Caco-2 (cell line): ENCODE measurements at regions not wholly inside any gene's neighbourhood (a gene's known extent, or its start where the extent isn't known, plus 50 kb on each side); places are given as distances from the start of the nearest gene placed in this dataset.

ENCODE experiments used
- BruUV-seq: library from RNA; stranded (reverse); fragments of 400-500 nt; replicated peaks from 2 replicates; lab custom pipeline; 2021; lab: Mats Ljungman, UMichigan
- CTCF ChIA-PET: fragments of 300-600 bp; sonication (Branson Sonifier 250); formaldehyde crosslinking; loops from one replicate; lab custom pipeline; 2022; ENCODE audit warnings: antibody characterized with exemption; lab: Charles Lee
- POLR2A ChIA-PET: fragments of 300-600 bp; sonication (Branson Sonifier 250); formaldehyde crosslinking; loops from one replicate; lab custom pipeline; 2022; ENCODE audit warnings: antibody characterized with exemption; lab: Charles Lee
- DNase-seq, 2 experiments: peaks; one replicate each; pipeline versions ENCODE4 v3.0.0 to v3.0.0-alpha.2; 2020 to 2022
- H3K27me3 ChIP-seq: replicated peaks from 2 replicates; pipeline ENCODE4 v1.6.0; 2011; ENCODE audit warnings: low read length; ENCODE audit not compliant: control insufficient read depth, insufficient read depth
- H3K36me3 ChIP-seq: 2 replicates; pipeline ENCODE4 v1.5.1; 2011; ENCODE audit warnings: low read length; ENCODE audit not compliant: control insufficient read depth, insufficient read depth
- H3K4me1 ChIP-seq: fragments of 250-450 bp; sonication (Bioruptor Pico); 2 replicates; pipeline ENCODE4 v1.5.1; 2020; ENCODE audit warnings: mild to moderate bottlenecking
- H3K4me3 ChIP-seq: 2 replicates; pipeline ENCODE4 v1.5.1; 2011; ENCODE audit warnings: low read depth, mild to moderate bottlenecking, control low read depth, low read length
- H3K9me3 ChIP-seq: fragments of 250-450 bp; sonication (Bioruptor Pico); 2 replicates; pipeline ENCODE4 v1.5.1; 2020; ENCODE audit warnings: mild to moderate bottlenecking, moderate library complexity
- H3K27ac Mint-ChIP-seq: one replicate; pipeline ENCODE4 v1.8.0; 2022; ENCODE audit warnings: mixed read lengths; ENCODE audit not compliant: unreplicated experiment
- H3K27me3 Mint-ChIP-seq: one replicate; pipeline ENCODE4 v1.8.0; 2022; ENCODE audit warnings: mixed read lengths; ENCODE audit not compliant: insufficient read depth, unreplicated experiment
- H3K36me3 Mint-ChIP-seq: one replicate; pipeline ENCODE4 v1.8.0; 2022; ENCODE audit warnings: mild to moderate bottlenecking, mixed read lengths; ENCODE audit not compliant: insufficient read depth, unreplicated experiment
- H3K4me1 Mint-ChIP-seq: one replicate; pipeline ENCODE4 v1.8.0; 2022; ENCODE audit warnings: low read depth, mixed read lengths; ENCODE audit not compliant: unreplicated experiment
- H3K4me3 Mint-ChIP-seq: one replicate; pipeline ENCODE4 v1.8.0; 2022; ENCODE audit warnings: mild to moderate bottlenecking, moderate library complexity, mixed read lengths; ENCODE audit not compliant: unreplicated experiment
- H3K9me3 Mint-ChIP-seq: one replicate; pipeline ENCODE4 v1.8.0; 2022; ENCODE audit warnings: mixed read lengths; ENCODE audit not compliant: unreplicated experiment
- CTCF ChIP-seq, 2 experiments: fragments of 200-600 bp in 1 of 2; IDR thresholded peaks; 1 replicate in 1 of 2; 2 replicates in 1 of 2; pipeline versions ENCODE4 v1.5.1 to v1.8.0; 2011 to 2022; ENCODE audit warnings: antibody characterized with exemption in 1 of 2, control low read depth in 1 of 2, inconsistent platforms in 1 of 2, low read depth in 1 of 2, low read length in 1 of 2, mild to moderate bottlenecking in 1 of 2, moderate library complexity in 1 of 2; ENCODE audit not compliant: insufficient read depth in 1 of 2, severe bottlenecking in 1 of 2, unreplicated experiment in 1 of 2
- intact Hi-C: fragments of 100-400 bp; cut with micrococcal nuclease; formaldehyde crosslinking; loops from one replicate; pipeline ENCODE4 v1.10.0; 2022; ENCODE audit not compliant: unreplicated experiment

- Histone ChIP-seq H3K4me3 (no peak overlapping the region), H3K27me3 (no peaks in the 10 kb centered on the region), H3K4me1 (no peaks in the 10 kb centered on the region), H3K36me3 (no peaks in the 10 kb centered on the region), H3K9me3 (no peaks in the 10 kb centered on the region)
- H3K4me1 Mint-ChIP-seq, result no peaks in the 10 kb centered on the region
- no peak overlapping the region for H3K4me3 Mint-ChIP-seq
- H3K9me3 Mint-ChIP-seq, result no peaks in the 10 kb centered on the region
- ChIA-PET POLR2A (no interaction called here), CTCF (no interaction called here)
- H3K27ac Mint-ChIP-seq, result no peak overlapping the region
- no peak for DNase-seq
- H3K36me3 Mint-ChIP-seq, result no peaks in the 10 kb centered on the region
- H3K27me3 Mint-ChIP-seq, result peaks cover 9% of the 10 kb centered on the region
- intact Hi-C loops, result loop anchor here (5.0 kb wide), 1 partner anchor 146 kb away; no protein-coding TSS in a partner anchor
- no TSS peak for BruUV-seq
- TF ChIP-seq CTCF (IDR thresholded peaks at IDR 0.05; ENCODE audit: insufficient read depth in 1 of 2, low read depth in 1 of 2, low read length in 1 of 2, severe bottlenecking in 1 of 2, unreplicated experiment in 1 of 2), result no peak
Observed at GRCh38 chr2:53568469-53568868, 199.1 kb upstream of the CHAC2 start.

DNA sequence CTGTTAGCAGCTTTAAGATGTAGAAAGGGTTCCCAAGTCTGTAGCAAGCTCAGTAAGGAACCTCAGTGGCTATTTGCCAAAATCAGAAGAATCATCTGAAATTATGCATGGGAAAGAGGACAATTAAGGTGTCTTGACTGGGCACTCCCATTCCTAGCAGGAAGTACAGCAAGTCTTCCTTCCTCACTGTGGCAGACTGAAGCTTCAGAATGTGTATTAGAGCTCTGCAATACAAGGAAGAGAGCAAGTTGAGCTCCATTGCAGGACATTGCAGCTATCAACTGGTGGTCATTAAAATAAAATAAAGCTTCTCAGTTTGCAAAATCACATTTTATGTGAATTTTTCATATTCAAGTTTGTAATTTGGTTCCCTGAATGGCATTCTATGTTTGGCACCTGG, 200.5 kb upstream of the CHAC2 start:
- TF ChIP-seq CTCF (IDR thresholded peaks at IDR 0.05; ENCODE audit: insufficient read depth in 1 of 2, low read depth in 1 of 2, low read length in 1 of 2, severe bottlenecking in 1 of 2, unreplicated experiment in 1 of 2), result no peak
- H3K27me3 ChIP-seq, result no peaks in the 10 kb centered on the region
- CTCF ChIA-PET, result no interaction called here
- DNase-seq, result no peak
- no peaks in the 10 kb centered on the region for H3K4me1 ChIP-seq
- POLR2A ChIA-PET, result no interaction called here
- no peak overlapping the region for H3K4me3 ChIP-seq
- peaks cover 9% of the 10 kb centered on the region for H3K27me3 Mint-ChIP-seq
- H3K4me3 Mint-ChIP-seq, result no peak overlapping the region
- no peaks in the 10 kb centered on the region for H3K4me1 Mint-ChIP-seq
- H3K9me3 ChIP-seq, result no peaks in the 10 kb centered on the region
- no TSS peak for BruUV-seq
- no peak overlapping the region for H3K27ac Mint-ChIP-seq
- H3K36me3 Mint-ChIP-seq, result no peaks in the 10 kb centered on the region
- no peaks in the 10 kb centered on the region for H3K36me3 ChIP-seq
- H3K9me3 Mint-ChIP-seq, result no peaks in the 10 kb centered on the region
- intact Hi-C loops, result loop anchor here (5.0 kb wide), 1 partner anchor 145 kb away; no protein-coding TSS in a partner anchor

DNA sequence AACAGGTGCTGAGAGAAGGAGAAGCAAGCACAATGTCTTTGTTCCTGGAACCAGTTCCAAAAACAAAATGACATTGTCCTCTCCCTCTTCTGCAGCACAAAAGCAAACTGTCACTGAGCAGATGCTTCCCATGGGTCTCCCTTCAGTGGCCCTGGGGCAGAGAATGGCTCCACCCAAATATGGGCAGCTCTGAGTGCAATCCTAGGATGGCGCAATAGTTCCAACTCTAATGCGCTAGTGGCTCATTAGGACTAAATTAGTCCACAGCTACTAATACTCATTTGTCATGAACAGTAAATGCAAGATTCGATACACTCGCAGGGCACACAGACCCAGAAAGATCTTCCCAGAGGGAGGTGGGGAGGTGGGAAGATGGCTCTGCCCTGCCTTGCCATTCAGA, 205.2 kb upstream of the CHAC2 start:
- Mint-ChIP-seq H3K4me1 (no peaks in the 10 kb centered on the region), H3K27me3 (no peaks in the 10 kb centered on the region), H3K9me3 (peaks cover 8% of the 10 kb centered on the region), H3K27ac (no peak overlapping the region), H3K36me3 (no peaks in the 10 kb centered on the region), H3K4me3 (no peak overlapping the region)
- BruUV-seq, result no TSS peak
- no peak for TF ChIP-seq CTCF (IDR thresholded peaks at IDR 0.05; ENCODE audit: insufficient read depth in 1 of 2, low read depth in 1 of 2, low read length in 1 of 2, severe bottlenecking in 1 of 2, unreplicated experiment in 1 of 2)
- Histone ChIP-seq H3K36me3 (no peaks in the 10 kb centered on the region), H3K9me3 (no peaks in the 10 kb centered on the region), H3K27me3 (no peaks in the 10 kb centered on the region), H3K4me1 (peaks cover 4% of the 10 kb centered on the region; the same call in 1 of the 2 replicates), H3K4me3 (no peak overlapping the region)
- DNase-seq, result no peak
- ChIA-PET CTCF (no interaction called here), POLR2A (no interaction called here)
- intact Hi-C loops, result no loop called here
